ENCODE measurements at regions not wholly inside any gene's neighbourhood (a gene's known extent, or its start where the extent isn't known, plus 50 kb on each side); places are given as distances from the start of the nearest gene placed in this dataset.

DNA sequence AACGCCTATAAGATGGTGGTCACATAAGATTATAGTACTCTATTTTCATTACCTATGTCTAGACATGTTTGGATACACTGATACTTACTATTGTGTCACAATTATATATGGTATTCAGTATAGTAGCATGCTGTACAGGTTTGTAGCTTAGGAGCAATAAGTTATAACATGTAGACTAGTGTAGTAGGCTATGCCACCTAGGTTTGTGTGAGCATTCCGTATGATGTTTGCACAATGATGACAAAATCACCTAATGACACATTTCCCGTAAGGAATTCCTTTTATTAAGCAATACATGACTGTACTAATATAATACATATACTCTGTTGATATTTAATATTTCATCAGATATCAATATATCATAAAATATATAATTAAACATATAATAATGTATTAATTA, 540.7 kb downstream of the BMP2 start:
- Histone ChIP-seq H3K27ac (ENCODE audit: low read length) (no peak overlapping the region), H3K4me2 (ENCODE audit: insufficient read depth, low read length) (no peak overlapping the region), H3K9me3 (ENCODE audit: insufficient read depth, low read length, severe bottlenecking) (no peaks in the 10 kb centered on the region), H2AFZ (ENCODE audit: low read depth, low read length) (no peak overlapping the region), H3K79me2 (ENCODE audit: insufficient read depth, low read length) (no peaks in the 10 kb centered on the region), H3K36me3 (ENCODE audit: insufficient read depth, low read length) (no peaks in the 10 kb centered on the region), H3K27me3 (ENCODE audit: insufficient read depth, low read length, poor library complexity) (peaks cover 7% of the 10 kb centered on the region), H4K20me1 (ENCODE audit: insufficient read depth, low read length) (no peaks in the 10 kb centered on the region), H3K4me3 (ENCODE audit: low read depth in 1 of 2, low read length in 2 of 2) (no peak overlapping the region), H3K9ac (ENCODE audit: low read depth, low read length) (no peak overlapping the region), H3K4me1 (ENCODE audit: insufficient read depth, low read length) (no peaks in the 10 kb centered on the region)
- TF ChIP-seq EZH2 (IDR thresholded peaks at IDR 0.05; ENCODE audit: borderline replicate concordance, low read depth, low read length, severe bottlenecking): no peak
- TF ChIP-seq, protein P1, sequence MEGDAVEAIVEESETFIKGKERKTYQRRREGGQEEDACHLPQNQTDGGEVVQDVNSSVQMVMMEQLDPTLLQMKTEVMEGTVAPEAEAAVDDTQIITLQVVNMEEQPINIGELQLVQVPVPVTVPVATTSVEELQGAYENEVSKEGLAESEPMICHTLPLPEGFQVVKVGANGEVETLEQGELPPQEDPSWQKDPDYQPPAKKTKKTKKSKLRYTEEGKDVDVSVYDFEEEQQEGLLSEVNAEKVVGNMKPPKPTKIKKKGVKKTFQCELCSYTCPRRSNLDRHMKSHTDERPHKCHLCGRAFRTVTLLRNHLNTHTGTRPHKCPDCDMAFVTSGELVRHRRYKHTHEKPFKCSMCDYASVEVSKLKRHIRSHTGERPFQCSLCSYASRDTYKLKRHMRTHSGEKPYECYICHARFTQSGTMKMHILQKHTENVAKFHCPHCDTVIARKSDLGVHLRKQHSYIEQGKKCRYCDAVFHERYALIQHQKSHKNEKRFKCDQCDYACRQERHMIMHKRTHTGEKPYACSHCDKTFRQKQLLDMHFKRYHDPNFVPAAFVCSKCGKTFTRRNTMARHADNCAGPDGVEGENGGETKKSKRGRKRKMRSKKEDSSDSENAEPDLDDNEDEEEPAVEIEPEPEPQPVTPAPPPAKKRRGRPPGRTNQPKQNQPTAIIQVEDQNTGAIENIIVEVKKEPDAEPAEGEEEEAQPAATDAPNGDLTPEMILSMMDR (IDR thresholded peaks at IDR 0.05; ENCODE audit: borderline replicate concordance, extremely low read depth, low read length, poor library complexity, severe bottlenecking): no peak
- ATAC-seq (ENCODE audit: insufficient read depth, low read depth) (no peak), DNase-seq (no peak)

DNA sequence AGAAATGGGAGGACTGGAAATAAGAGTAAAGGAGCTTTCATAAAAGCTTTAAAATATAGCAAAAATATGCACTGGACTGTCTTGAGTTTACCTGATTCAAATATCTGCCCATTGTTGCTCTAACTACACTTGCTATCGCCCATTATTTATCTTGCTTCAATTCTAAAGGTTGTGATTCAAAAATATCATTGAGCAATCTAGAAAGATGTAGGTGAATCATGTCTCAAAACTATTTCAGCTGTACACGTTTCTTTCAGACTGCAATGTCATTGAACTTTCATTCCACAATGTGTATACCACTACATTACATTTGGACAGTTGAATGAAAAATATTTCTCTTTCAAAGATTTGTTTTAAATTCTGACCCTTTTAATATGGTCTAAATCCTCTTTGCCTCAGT, 545.6 kb downstream of the BMP2 start:
- H4K20me1 ChIP-seq (ENCODE audit: insufficient read depth, low read length): no peaks in the 10 kb centered on the region
- DNase-seq (no peak), ATAC-seq (ENCODE audit: insufficient read depth, low read depth) (no peak)
- H3K27ac ChIP-seq (ENCODE audit: low read length): no peak overlapping the region
- H2AFZ ChIP-seq (ENCODE audit: low read depth, low read length): no peak overlapping the region
- no peaks in the 10 kb centered on the region for H3K79me2 ChIP-seq (ENCODE audit: insufficient read depth, low read length)
- no peak overlapping the region for H3K4me3 ChIP-seq (ENCODE audit: low read depth in 1 of 2, low read length in 2 of 2)
- H3K36me3 ChIP-seq (ENCODE audit: insufficient read depth, low read length): no peaks in the 10 kb centered on the region
- H3K4me2 ChIP-seq (ENCODE audit: insufficient read depth, low read length): no peak overlapping the region
- no peaks in the 10 kb centered on the region for H3K4me1 ChIP-seq (ENCODE audit: insufficient read depth, low read length)
- no peak overlapping the region for H3K9ac ChIP-seq (ENCODE audit: low read depth, low read length)
- peaks cover 7% of the 10 kb centered on the region for H3K27me3 ChIP-seq (ENCODE audit: insufficient read depth, low read length, poor library complexity)
- TF ChIP-seq, protein P1 (IDR thresholded peaks at IDR 0.05; ENCODE audit: borderline replicate concordance, extremely low read depth, low read length, poor library complexity, severe bottlenecking): no peak
- no peak for TF ChIP-seq EZH2 (IDR thresholded peaks at IDR 0.05; ENCODE audit: borderline replicate concordance, low read depth, low read length, severe bottlenecking)
- no peaks in the 10 kb centered on the region for H3K9me3 ChIP-seq (ENCODE audit: insufficient read depth, low read length, severe bottlenecking)

GRCh38 chr20:7323957-7324356, 556.5 kb downstream of the BMP2 start:
- Histone ChIP-seq H3K36me3 (ENCODE audit: insufficient read depth, low read length) (no peaks in the 10 kb centered on the region), H3K27ac (ENCODE audit: low read length) (no peak overlapping the region), H3K9ac (ENCODE audit: low read depth, low read length) (no peak overlapping the region), H3K9me3 (ENCODE audit: insufficient read depth, low read length, severe bottlenecking) (no peaks in the 10 kb centered on the region), H3K4me1 (ENCODE audit: insufficient read depth, low read length) (no peaks in the 10 kb centered on the region), H3K4me2 (ENCODE audit: insufficient read depth, low read length) (no peak overlapping the region), H3K27me3 (ENCODE audit: insufficient read depth, low read length, poor library complexity) (peaks cover 8% of the 10 kb centered on the region), H4K20me1 (ENCODE audit: insufficient read depth, low read length) (no peaks in the 10 kb centered on the region), H3K4me3 (ENCODE audit: low read depth in 1 of 2, low read length in 2 of 2) (no peak overlapping the region), H2AFZ (ENCODE audit: low read depth, low read length) (no peak overlapping the region), H3K79me2 (ENCODE audit: insufficient read depth, low read length) (no peaks in the 10 kb centered on the region)
- TF ChIP-seq EZH2 (IDR thresholded peaks at IDR 0.05; ENCODE audit: borderline replicate concordance, low read depth, low read length, severe bottlenecking): no peak
- TF ChIP-seq, protein P1 (IDR thresholded peaks at IDR 0.05; ENCODE audit: borderline replicate concordance, extremely low read depth, low read length, poor library complexity, severe bottlenecking): no peak
- DNase-seq: no peak
- no peak for ATAC-seq (ENCODE audit: insufficient read depth, low read depth)

GRCh38 chr20:7327810-7328209, 560.3 kb downstream of the BMP2 start:
- TF ChIP-seq, protein P1 (IDR thresholded peaks at IDR 0.05; ENCODE audit: borderline replicate concordance, extremely low read depth, low read length, poor library complexity, severe bottlenecking): no peak
- no peak for TF ChIP-seq EZH2 (IDR thresholded peaks at IDR 0.05; ENCODE audit: borderline replicate concordance, low read depth, low read length, severe bottlenecking)
- Histone ChIP-seq H3K9ac (ENCODE audit: low read depth, low read length) (no peak overlapping the region), H3K79me2 (ENCODE audit: insufficient read depth, low read length) (no peaks in the 10 kb centered on the region), H3K4me3 (ENCODE audit: low read depth in 1 of 2, low read length in 2 of 2) (no peak overlapping the region), H3K9me3 (ENCODE audit: insufficient read depth, low read length, severe bottlenecking) (no peaks in the 10 kb centered on the region), H3K4me1 (ENCODE audit: insufficient read depth, low read length) (no peaks in the 10 kb centered on the region), H2AFZ (ENCODE audit: low read depth, low read length) (no peak overlapping the region), H3K36me3 (ENCODE audit: insufficient read depth, low read length) (no peaks in the 10 kb centered on the region), H3K4me2 (ENCODE audit: insufficient read depth, low read length) (no peak overlapping the region), H3K27ac (ENCODE audit: low read length) (no peak overlapping the region), H3K27me3 (ENCODE audit: insufficient read depth, low read length, poor library complexity) (peaks cover 7% of the 10 kb centered on the region), H4K20me1 (ENCODE audit: insufficient read depth, low read length) (no peaks in the 10 kb centered on the region)
- no peak for ATAC-seq (ENCODE audit: insufficient read depth, low read depth)
- DNase-seq: no peak

Data from DND-41 (cell line).